ENCODE measurements at regions not wholly inside any gene's neighbourhood (a gene's known extent, or its start where the extent isn't known, plus 50 kb on each side); places are given as distances from the start of the nearest gene placed in this dataset.

DNA sequence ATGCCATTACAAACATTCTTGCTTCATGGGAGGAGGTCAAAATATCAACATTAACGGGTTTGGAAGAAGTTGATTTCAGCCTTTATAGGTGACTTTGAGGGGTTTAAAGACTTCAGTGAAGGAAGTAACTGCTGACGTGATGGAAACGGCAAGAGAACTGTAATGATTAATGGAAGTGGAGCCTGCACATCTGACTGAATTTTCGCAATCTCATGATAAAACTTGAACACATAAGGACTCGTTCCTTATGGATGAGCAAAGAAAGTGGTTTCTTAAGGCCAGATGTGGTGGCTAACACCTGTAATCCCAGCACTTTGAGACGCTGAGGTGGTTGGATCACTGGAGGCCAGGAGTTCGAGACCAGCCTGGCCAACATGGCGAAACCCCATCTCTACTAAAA, 226.1 kb downstream of the BCAS1 start:
- TF ChIP-seq, protein P1, sequence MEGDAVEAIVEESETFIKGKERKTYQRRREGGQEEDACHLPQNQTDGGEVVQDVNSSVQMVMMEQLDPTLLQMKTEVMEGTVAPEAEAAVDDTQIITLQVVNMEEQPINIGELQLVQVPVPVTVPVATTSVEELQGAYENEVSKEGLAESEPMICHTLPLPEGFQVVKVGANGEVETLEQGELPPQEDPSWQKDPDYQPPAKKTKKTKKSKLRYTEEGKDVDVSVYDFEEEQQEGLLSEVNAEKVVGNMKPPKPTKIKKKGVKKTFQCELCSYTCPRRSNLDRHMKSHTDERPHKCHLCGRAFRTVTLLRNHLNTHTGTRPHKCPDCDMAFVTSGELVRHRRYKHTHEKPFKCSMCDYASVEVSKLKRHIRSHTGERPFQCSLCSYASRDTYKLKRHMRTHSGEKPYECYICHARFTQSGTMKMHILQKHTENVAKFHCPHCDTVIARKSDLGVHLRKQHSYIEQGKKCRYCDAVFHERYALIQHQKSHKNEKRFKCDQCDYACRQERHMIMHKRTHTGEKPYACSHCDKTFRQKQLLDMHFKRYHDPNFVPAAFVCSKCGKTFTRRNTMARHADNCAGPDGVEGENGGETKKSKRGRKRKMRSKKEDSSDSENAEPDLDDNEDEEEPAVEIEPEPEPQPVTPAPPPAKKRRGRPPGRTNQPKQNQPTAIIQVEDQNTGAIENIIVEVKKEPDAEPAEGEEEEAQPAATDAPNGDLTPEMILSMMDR (conservative IDR thresholded peaks at IDR 0.05) = no peak
- no peak for TF ChIP-seq EZH2 (IDR thresholded peaks at IDR 0.05; ENCODE audit: low read depth)
